H9 (cell line): ENCODE measurements at regions not wholly inside any gene's neighbourhood (a gene's known extent, or its start where the extent isn't known, plus 50 kb on each side); places are given as distances from the start of the nearest gene placed in this dataset.

Experiments
- DNase-seq: peaks from one replicate; pipeline ENCODE4 v3.0.0-alpha.2; 2017
- H2AFZ ChIP-seq: one replicate; pipeline ENCODE4 v1.6.1; 2013; ENCODE audit warnings: mild to moderate bottlenecking, low read length, control low read depth, moderate library complexity
- H2AK5ac ChIP-seq: 2 replicates; pipeline ENCODE4 v1.6.1; 2013; ENCODE audit warnings: low read length, control low read depth, mixed read lengths; ENCODE audit not compliant: insufficient read length
- H2BK120ac ChIP-seq: one replicate; pipeline ENCODE4 v1.6.1; 2013; ENCODE audit warnings: low read depth, mild to moderate bottlenecking, low read length, control low read depth, inconsistent platforms; ENCODE audit not compliant: poor library complexity, severe bottlenecking
- H2BK12ac ChIP-seq: 2 replicates; pipeline ENCODE4 v1.6.1; 2013; ENCODE audit warnings: low read length, control low read depth, mixed read lengths, low read depth; ENCODE audit not compliant: insufficient read length
- H2BK15ac ChIP-seq: 2 replicates; pipeline ENCODE4 v1.6.1; 2013; ENCODE audit warnings: low read depth, low read length, control low read depth
- H2BK20ac ChIP-seq: one replicate; pipeline ENCODE4 v1.6.1; 2013; ENCODE audit warnings: low read depth, mild to moderate bottlenecking, low read length, control low read depth, inconsistent platforms; ENCODE audit not compliant: poor library complexity, severe bottlenecking
- H2BK5ac ChIP-seq: 2 replicates; pipeline ENCODE4 v1.6.1; 2013; ENCODE audit warnings: low read length, control low read depth, mixed read lengths; ENCODE audit not compliant: insufficient read length
- H3K14ac ChIP-seq: 2 replicates; pipeline ENCODE4 v1.6.1; 2013; ENCODE audit warnings: low read length, control low read depth; ENCODE audit not compliant: insufficient read depth
- H3K18ac ChIP-seq: 2 replicates; pipeline ENCODE4 v1.6.1; 2013; ENCODE audit warnings: low read depth, mild to moderate bottlenecking, mixed read lengths, low read length, control low read depth; ENCODE audit not compliant: insufficient read length
- H3K23ac ChIP-seq: 2 replicates; pipeline ENCODE4 v1.6.1; 2013; ENCODE audit warnings: low read length, control low read depth, mixed read lengths, low read depth; ENCODE audit not compliant: insufficient read length
- H3K23me2 ChIP-seq: 2 replicates; pipeline ENCODE4 v1.6.1; 2013; ENCODE audit warnings: low read depth, mild to moderate bottlenecking, mixed read lengths, low read length, control low read depth; ENCODE audit not compliant: insufficient read length, poor library complexity, severe bottlenecking
- H3K27ac ChIP-seq: 2 replicates; pipeline ENCODE4 v1.5.1; 2013; ENCODE audit warnings: low read length, control low read depth, mixed read lengths, low read depth; ENCODE audit not compliant: insufficient read length
- H3K27me3 ChIP-seq: 2 replicates; pipeline ENCODE4 v1.6.1; 2013; ENCODE audit warnings: low read length, control low read depth, inconsistent platforms; ENCODE audit not compliant: insufficient read depth
- H3K4ac ChIP-seq: 2 replicates; pipeline ENCODE4 v1.6.1; 2013; ENCODE audit warnings: low read depth, mild to moderate bottlenecking, control low read depth, inconsistent platforms, low read length, moderate library complexity
- H3K4me1 ChIP-seq: 2 replicates; pipeline ENCODE4 v1.6.1; 2013; ENCODE audit warnings: low read length, control low read depth, inconsistent platforms; ENCODE audit not compliant: insufficient read depth
- H3K4me2 ChIP-seq: 2 replicates; pipeline ENCODE4 v1.6.1; 2013; ENCODE audit warnings: low read length, control low read depth, mixed read lengths; ENCODE audit not compliant: insufficient read length, insufficient read depth
- H3K56ac ChIP-seq: 2 replicates; pipeline ENCODE4 v1.6.1; 2013; ENCODE audit warnings: low read depth, mild to moderate bottlenecking, mixed read lengths, low read length, control low read depth; ENCODE audit not compliant: insufficient read length
- H3K79me1 ChIP-seq: 2 replicates; pipeline ENCODE4 v1.6.1; 2013; ENCODE audit warnings: low read depth, mild to moderate bottlenecking, moderate library complexity, low read length, control low read depth, inconsistent platforms; ENCODE audit not compliant: insufficient read depth, poor library complexity, severe bottlenecking
- H3K79me2 ChIP-seq: 2 replicates; pipeline ENCODE4 v1.6.1; 2013; ENCODE audit warnings: low read length, control low read depth, inconsistent platforms; ENCODE audit not compliant: insufficient read depth
- H3K9ac ChIP-seq: 2 replicates; pipeline ENCODE4 v1.6.1; 2013; ENCODE audit warnings: low read length, control low read depth, mixed read lengths; ENCODE audit not compliant: insufficient read length; ENCODE audit errors: extremely low read depth
- H3K9me3 ChIP-seq: one replicate; pipeline ENCODE4 v1.6.1; 2013; ENCODE audit warnings: low read depth, low read length, inconsistent platforms; ENCODE audit not compliant: control insufficient read depth
- H3T11ph ChIP-seq: one replicate; pipeline ENCODE4 v1.6.1; 2013; ENCODE audit warnings: mild to moderate bottlenecking, low read length, control low read depth, inconsistent platforms
- H4K20me1 ChIP-seq: one replicate; pipeline ENCODE4 v1.6.1; 2013; ENCODE audit not compliant: control insufficient read depth, insufficient read length, insufficient read depth
- H4K5ac ChIP-seq: 2 replicates; pipeline ENCODE4 v1.6.1; 2013; ENCODE audit warnings: low read depth, mild to moderate bottlenecking, mixed read lengths, low read length, control low read depth; ENCODE audit not compliant: insufficient read length
- H4K8ac ChIP-seq: replicated peaks from 2 replicates; pipeline ENCODE4 v1.6.1; 2013; ENCODE audit warnings: low read length, control low read depth, mixed read lengths, low read depth; ENCODE audit not compliant: insufficient read length
- H4K91ac ChIP-seq: 2 replicates; pipeline ENCODE4 v1.6.1; 2013; ENCODE audit warnings: low read depth, mild to moderate bottlenecking, moderate library complexity, mixed read lengths, low read length, control low read depth; ENCODE audit not compliant: insufficient read length
- H3K27ac Mint-ChIP-seq, 3 experiments: 2 replicates in 2 of 3; 3 replicates in 1 of 3; pipeline ENCODE4 v1.8.0; 2020 to 2021; ENCODE audit warnings: mixed read lengths in 3 of 3, mild to moderate bottlenecking in 1 of 3, moderate library complexity in 1 of 3
- H3K27me3 Mint-ChIP-seq: 2 replicates; pipeline ENCODE4 v1.8.0; 2021; ENCODE audit warnings: low read depth, mild to moderate bottlenecking, moderate library complexity, mixed read lengths
- H3K36me3 Mint-ChIP-seq, 3 experiments: 2 replicates in 2 of 3; 3 replicates in 1 of 3; pipeline ENCODE4 v1.8.0; 2020 to 2021; ENCODE audit warnings: low read depth in 3 of 3, mixed read lengths in 3 of 3; ENCODE audit not compliant: insufficient read depth in 1 of 3
- H3K4me1 Mint-ChIP-seq, 2 experiments: 2 replicates each; pipeline ENCODE4 v1.8.0; 2020; ENCODE audit warnings: mixed read lengths in 2 of 2
- H3K4me3 Mint-ChIP-seq, 2 experiments: 2 replicates in 1 of 2; 3 replicates in 1 of 2; pipeline ENCODE4 v1.8.0; 2020 to 2021; ENCODE audit warnings: mild to moderate bottlenecking in 2 of 2, mixed read lengths in 2 of 2, moderate library complexity in 1 of 2
- H3K9me3 Mint-ChIP-seq, 2 experiments: 2 replicates in 1 of 2; 3 replicates in 1 of 2; pipeline ENCODE4 v1.8.0; 2020; ENCODE audit warnings: mild to moderate bottlenecking in 2 of 2, mixed read lengths in 2 of 2, moderate library complexity in 1 of 2
- CTCF ChIP-seq: fragments of 200-600 bp; sonication (generic); conservative IDR thresholded peaks from 3 replicates; pipeline ENCODE4 v1.8.0; 2021; ENCODE audit warnings: antibody characterized with exemption, mild to moderate bottlenecking
- WGBS: extraction: QIAGEN DNeasy Blood & Tissue Kit; methylation state at CpG from one replicate; pipeline ENCODE4 v1.1.7; 2013; ENCODE audit warnings: missing lambda C conversion rate, low lambda C conversion rate, mixed read lengths; ENCODE audit not compliant: insufficient read length; ENCODE audit errors: extremely low coverage; 5-methylcytosine and 5-hydroxymethylcytosine counted together

DNA sequence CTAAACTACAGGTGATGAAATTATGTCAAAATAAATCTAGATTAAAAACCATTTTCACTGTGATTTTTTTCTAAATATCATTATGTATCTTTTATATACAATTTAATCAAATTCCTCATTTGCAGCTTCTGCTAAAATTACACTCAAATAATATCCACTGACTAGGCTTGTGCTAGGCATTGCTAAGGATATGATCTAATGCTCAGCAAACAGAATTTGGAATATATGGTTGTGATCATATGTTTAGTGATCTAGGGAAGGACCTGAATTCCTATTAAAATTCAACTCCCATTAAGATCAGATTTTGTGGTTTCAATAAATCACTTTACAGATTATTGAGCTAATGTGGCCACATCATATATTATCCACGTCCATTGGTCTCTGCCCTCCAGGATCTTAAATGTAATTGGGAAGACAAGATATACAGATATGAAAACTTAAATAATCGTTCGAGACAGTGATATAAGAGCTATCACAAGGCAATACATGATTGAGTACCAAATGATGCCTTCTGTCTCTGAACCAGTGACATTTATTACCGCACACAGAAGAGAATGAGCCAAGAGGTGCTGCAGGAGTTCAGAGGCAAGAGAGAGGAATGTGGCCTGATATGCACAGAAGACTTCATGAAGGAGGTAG, 206.0 kb upstream of the RPS6KA3 start:
- Histone ChIP-seq H3K4me2 (no peak overlapping the region), H2AK5ac (no peak overlapping the region), H2AFZ (no peak overlapping the region), H3K23ac (no peak overlapping the region), H3K18ac (no peak overlapping the region), H2BK20ac (no peak overlapping the region), H3K23me2 (no peaks in the 10 kb centered on the region), H3K56ac (no peak overlapping the region), H2BK12ac (no peak overlapping the region), H2BK15ac (no peak overlapping the region), H3K4ac (no peak overlapping the region), H2BK120ac (no peak overlapping the region), H3K27ac (no peak overlapping the region), H4K20me1 (no peaks in the 10 kb centered on the region), H4K5ac (no peak overlapping the region), H3K79me2 (no peaks in the 10 kb centered on the region), H3K14ac (no peak overlapping the region), H4K8ac (no peak overlapping the region), H3K27me3 (no peaks in the 10 kb centered on the region), H3K79me1 (no peaks in the 10 kb centered on the region), H3K9me3 (peaks cover 27% of the 10 kb centered on the region), H3T11ph (no peak overlapping the region), H4K91ac (no peak overlapping the region), H3K9ac (no peak overlapping the region), H3K4me1 (no peaks in the 10 kb centered on the region), H2BK5ac (no peak overlapping the region)
- no peaks in the 10 kb centered on the region for H3K4me1 Mint-ChIP-seq
- peaks cover 36 to 40% of the 10 kb centered on the region in 2 experiments for H3K9me3 Mint-ChIP-seq
- no peak for TF ChIP-seq CTCF
- H3K36me3 Mint-ChIP-seq: no peaks in the 10 kb centered on the region
- no peak for DNase-seq
- no peak overlapping the region for H3K4me3 Mint-ChIP-seq
- no CpG with 5 or more reads among the region's 4 CpGs for WGBS
- H3K27me3 Mint-ChIP-seq: peaks cover 1% of the 10 kb centered on the region
- no peak overlapping the region for H3K27ac Mint-ChIP-seq
